ENCODE measurements at regions not wholly inside any gene's neighbourhood (a gene's known extent, or its start where the extent isn't known, plus 50 kb on each side); places are given as distances from the start of the nearest gene placed in this dataset.

GRCh38 chr14:27061299-27061698 lies 463.5 kb upstream of the NOVA1 start:
- TF ChIP-seq CTCF (IDR thresholded peaks at IDR 0.05; ENCODE audit: insufficient read depth, low read depth, low read length) (no peak), EZH2 (IDR thresholded peaks at IDR 0.05; ENCODE audit: insufficient read depth, low read length) (no peak)
